MCF 10A (cell line): ENCODE measurements at regions not wholly inside any gene's neighbourhood (a gene's known extent, or its start where the extent isn't known, plus 50 kb on each side); places are given as distances from the start of the nearest gene placed in this dataset.

Experiments used
- BruUV-seq: library from RNA; stranded (reverse); fragments of 400-500 nt; replicated peaks from 2 replicates; lab custom pipeline; 2021; lab: Mats Ljungman, UMichigan
- CTCF ChIA-PET: fragments of 300-600 bp; sonication (Branson Sonifier 250); formaldehyde crosslinking; extraction: SDS; loops from one replicate; lab custom pipeline; 2021; ENCODE audit warnings: antibody characterized with exemption, inconsistent platforms; lab: Yijun Ruan, JAX
- POLR2A ChIA-PET: fragments of 300-600, 350-650 bp; sonication (Branson Sonifier 250); formaldehyde crosslinking; extraction: SDS; loops from one replicate; lab custom pipeline; 2020; ENCODE audit warnings: antibody characterized with exemption, inconsistent platforms; lab: Yijun Ruan, JAX
- DNase-seq: peaks from one replicate; pipeline ENCODE4 v3.0.0-alpha.2; 2018; ENCODE audit not compliant: unreplicated experiment
- H3K27ac Mint-ChIP-seq: one replicate; pipeline ENCODE4 v1.8.0; 2022; ENCODE audit warnings: mild to moderate bottlenecking, low read depth, mixed read lengths; ENCODE audit not compliant: unreplicated experiment
- H3K27me3 Mint-ChIP-seq: one replicate; pipeline ENCODE4 v1.8.0; 2022; ENCODE audit warnings: mixed read lengths; ENCODE audit not compliant: insufficient read depth, unreplicated experiment
- H3K36me3 Mint-ChIP-seq: one replicate; pipeline ENCODE4 v1.8.0; 2022; ENCODE audit warnings: mild to moderate bottlenecking, moderate library complexity, mixed read lengths; ENCODE audit not compliant: insufficient read depth, unreplicated experiment
- H3K4me1 Mint-ChIP-seq: one replicate; pipeline ENCODE4 v1.8.0; 2022; ENCODE audit warnings: mixed read lengths; ENCODE audit not compliant: insufficient read depth, unreplicated experiment
- H3K4me3 Mint-ChIP-seq: one replicate; pipeline ENCODE4 v1.8.0; 2022; ENCODE audit warnings: mild to moderate bottlenecking, moderate library complexity, mixed read lengths; ENCODE audit not compliant: unreplicated experiment
- H3K9me3 Mint-ChIP-seq: one replicate; pipeline ENCODE4 v1.8.0; 2022; ENCODE audit warnings: mixed read lengths; ENCODE audit not compliant: unreplicated experiment
- CTCF ChIP-seq: fragments of 200-600 bp; IDR thresholded peaks from one replicate; pipeline ENCODE4 v1.8.0; 2022; ENCODE audit warnings: antibody characterized with exemption, mild to moderate bottlenecking; ENCODE audit not compliant: unreplicated experiment
- intact Hi-C: fragments of 100-400 bp; cut with micrococcal nuclease; formaldehyde crosslinking; loops from 2 replicates; pipeline ENCODE4 v1.14.1; 2022

- BruUV-seq: no TSS peak
- Mint-ChIP-seq H3K27ac (no peak overlapping the region), H3K36me3 (no peaks in the 10 kb centered on the region), H3K27me3 (peaks cover 44% of the 10 kb centered on the region), H3K4me3 (no peak overlapping the region), H3K4me1 (no peaks in the 10 kb centered on the region), H3K9me3 (no peaks in the 10 kb centered on the region)
- DNase-seq: no peak
- CTCF ChIA-PET: no interaction called here
- intact Hi-C loops: no loop called here
- POLR2A ChIA-PET: no interaction called here
- no peak for TF ChIP-seq CTCF
These were observed 421.8 kb upstream of the CDH7 start for GRCh38 chr18:65329010-65329409.

GRCh38 chr18:65326805-65327204, 424.0 kb upstream of the CDH7 start:
- H3K27me3 Mint-ChIP-seq: peaks cover 39% of the 10 kb centered on the region

GRCh38 chr18:65322895-65323294, 427.9 kb upstream of the CDH7 start:
- Mint-ChIP-seq H3K4me1 (no peaks in the 10 kb centered on the region), H3K4me3 (no peak overlapping the region), H3K9me3 (no peaks in the 10 kb centered on the region), H3K27ac (no peak overlapping the region), H3K27me3 (peaks cover 52% of the 10 kb centered on the region), H3K36me3 (no peaks in the 10 kb centered on the region)
- no TSS peak for BruUV-seq
- DNase-seq: no peak
- CTCF ChIA-PET: interaction anchor here (0.6 to 0.8 kb wide), 3 partner anchors 15 to 1386 kb away, joined by 3 to 4 read pairs (median 4); no protein-coding TSS in a partner anchor
- POLR2A ChIA-PET: no interaction called here
- no peak for TF ChIP-seq CTCF
- intact Hi-C loops: no loop called here

More at GRCh38 chr18:65326805-65327204, 424.0 kb upstream of the CDH7 start:
- TF ChIP-seq CTCF: no peak
- DNase-seq: no peak
- Mint-ChIP-seq H3K4me3 (no peak overlapping the region), H3K9me3 (no peaks in the 10 kb centered on the region), H3K36me3 (no peaks in the 10 kb centered on the region), H3K27ac (no peak overlapping the region), H3K4me1 (no peaks in the 10 kb centered on the region)
- ChIA-PET POLR2A (no interaction called here), CTCF (no interaction called here)
- no TSS peak for BruUV-seq
- intact Hi-C loops: no loop called here

DNA sequence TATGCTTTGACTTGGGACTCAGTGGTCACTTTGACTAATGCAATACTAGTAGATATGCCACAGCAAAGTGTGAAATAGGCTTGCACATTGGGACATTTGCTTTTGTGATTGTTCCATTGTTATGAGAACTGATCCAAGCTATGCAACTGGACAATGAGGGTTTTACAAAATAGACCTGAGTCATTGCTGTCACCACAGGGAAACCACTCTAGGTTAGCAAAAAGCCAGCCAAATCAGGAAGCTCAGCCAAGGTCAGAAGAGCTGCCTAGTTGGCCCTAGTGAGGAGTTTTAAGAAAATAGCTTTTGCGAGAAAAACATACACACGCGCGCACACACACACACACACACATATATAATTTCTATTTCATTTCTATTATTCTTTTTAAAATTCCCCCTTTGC, 452.4 kb upstream of the CDH7 start:
- no peak for TF ChIP-seq CTCF
- Mint-ChIP-seq H3K27ac (no peak overlapping the region), H3K36me3 (no peaks in the 10 kb centered on the region), H3K27me3 (peaks cover 11% of the 10 kb centered on the region), H3K4me1 (no peaks in the 10 kb centered on the region), H3K4me3 (no peak overlapping the region), H3K9me3 (no peaks in the 10 kb centered on the region)
- DNase-seq: no peak
- POLR2A ChIA-PET: no interaction called here
- no TSS peak for BruUV-seq
- CTCF ChIA-PET: interaction anchor here (0.6 to 1.0 kb wide), 2 partner anchors 24 to 627 kb away, joined by 3 to 4 read pairs; no protein-coding TSS in a partner anchor
- intact Hi-C loops: no loop called here
